ENCODE measurements at regions not wholly inside any gene's neighbourhood (a gene's known extent, or its start where the extent isn't known, plus 50 kb on each side); places are given as distances from the start of the nearest gene placed in this dataset.
"Not testable (repeated sequence)": the region's sequence is repeated elsewhere in the genome, so short reads cannot be mapped to it uniquely, and the experiment has no call there.

GRCh38 chr6:169142538-169142844, 111.2 kb downstream of the THBS2 start:
- no peak for DNase-seq

- no peak for DNase-seq
Observed at GRCh38 chr6:169141671-169142537, 111.7 kb downstream of the THBS2 start.

- DNase-seq, result no peak
Observed at GRCh38 chr6:169140986-169141495, 112.6 kb downstream of the THBS2 start.

- no peak for DNase-seq
Observed at GRCh38 chr6:169139179-169139971, 114.3 kb downstream of the THBS2 start.

GRCh38 chr6:169132352-169132940, 121.2 kb downstream of the THBS2 start:
- DNase-seq, result no peak

GRCh38 chr6:169131390-169131789, 122.3 kb downstream of the THBS2 start:
- no peak for DNase-seq

- DNase-seq, result no peak
Observed at GRCh38 chr6:169130113-169130512, 123.5 kb downstream of the THBS2 start.

GRCh38 chr6:169121013-169121412, 132.6 kb downstream of the THBS2 start:
- no peak for DNase-seq

GRCh38 chr6:169119669-169120068, 134.0 kb downstream of the THBS2 start:
- no peak for DNase-seq

GRCh38 chr6:169118346-169118830, 135.3 kb downstream of the THBS2 start:
- no peak for DNase-seq

- no peak for DNase-seq
Observed at GRCh38 chr6:169117663-169118062, 136.0 kb downstream of the THBS2 start.

GRCh38 chr6:169115632-169116031, 138.0 kb downstream of the THBS2 start:
- DNase-seq, result no peak

GRCh38 chr6:169114632-169115031, 139.0 kb downstream of the THBS2 start:
- not testable (repeated sequence) for DNase-seq

- no peak for DNase-seq
Observed at GRCh38 chr6:169112483-169113320, 140.9 kb downstream of the THBS2 start.

GRCh38 chr6:169111203-169111602, 142.4 kb downstream of the THBS2 start:
- no peak for DNase-seq

- DNase-seq, result no peak
Observed at GRCh38 chr6:169109411-169110220, 144.0 kb downstream of the THBS2 start.

GRCh38 chr6:169108753-169109152, 144.9 kb downstream of the THBS2 start:
- DNase-seq, result no peak

GRCh38 chr6:169106176-169106575, 147.5 kb downstream of the THBS2 start:
- no peak for DNase-seq

- DNase-seq, result no peak
Observed at GRCh38 chr6:169101981-169102380, 151.7 kb downstream of the THBS2 start.

- no peak for DNase-seq
Observed at GRCh38 chr6:169101036-169101805, 152.4 kb downstream of the THBS2 start.
